Nephron progenitor cell (in vitro differentiated cells): ENCODE measurements at regions not wholly inside any gene's neighbourhood (a gene's known extent, or its start where the extent isn't known, plus 50 kb on each side); places are given as distances from the start of the nearest gene placed in this dataset.

ENCODE experiments used
- DNase-seq: peaks from one replicate; pipeline ENCODE4 v3.0.0; 2021
- H3K27ac Mint-ChIP-seq: 2 replicates; pipeline ENCODE4 v1.8.0; 2021; ENCODE audit warnings: mild to moderate bottlenecking, moderate library complexity, mixed read lengths
- H3K27me3 Mint-ChIP-seq: 2 replicates; pipeline ENCODE4 v1.8.0; 2021; ENCODE audit warnings: mild to moderate bottlenecking, low read depth, mixed read lengths; ENCODE audit not compliant: poor library complexity
- H3K36me3 Mint-ChIP-seq: 2 replicates; pipeline ENCODE4 v1.8.0; 2021; ENCODE audit warnings: low read depth, mixed read lengths
- H3K4me1 Mint-ChIP-seq: 2 replicates; pipeline ENCODE4 v1.8.0; 2021; ENCODE audit warnings: mixed read lengths
- H3K4me3 Mint-ChIP-seq: 2 replicates; pipeline ENCODE4 v1.8.0; 2021; ENCODE audit warnings: mild to moderate bottlenecking, moderate library complexity, mixed read lengths
- H3K9me3 Mint-ChIP-seq: 2 replicates; pipeline ENCODE4 v1.8.0; 2021; ENCODE audit warnings: mild to moderate bottlenecking, moderate library complexity, mixed read lengths
- CTCF ChIP-seq: fragments of 200-600 bp; sonication (generic); IDR thresholded peaks from 2 replicates; pipeline ENCODE4 v1.5.0; 2021; ENCODE audit warnings: antibody characterized with exemption

GRCh38 chr9:78934880-78935279 lies 636.9 kb upstream of the TLE4 start:
- Mint-ChIP-seq H3K9me3 (no peaks in the 10 kb centered on the region), H3K36me3 (no peaks in the 10 kb centered on the region), H3K27ac (no peak overlapping the region), H3K4me3 (no peak overlapping the region), H3K27me3 (no peaks in the 10 kb centered on the region), H3K4me1 (peaks cover 7% of the 10 kb centered on the region)
- no peak for DNase-seq
- no peak for TF ChIP-seq CTCF

- DNase-seq, result no peak
- Mint-ChIP-seq H3K4me3 (no peak overlapping the region), H3K36me3 (no peaks in the 10 kb centered on the region), H3K27me3 (no peaks in the 10 kb centered on the region), H3K27ac (no peak overlapping the region), H3K9me3 (no peaks in the 10 kb centered on the region), H3K4me1 (no peaks in the 10 kb centered on the region)
- TF ChIP-seq CTCF, result no peak
Observed at GRCh38 chr9:78938821-78939220, 632.9 kb upstream of the TLE4 start.

GRCh38 chr9:78939311-78940065 lies 632.3 kb upstream of the TLE4 start:
- no peaks in the 10 kb centered on the region for H3K36me3 Mint-ChIP-seq
- H3K27me3 Mint-ChIP-seq, result no peaks in the 10 kb centered on the region
- no peak overlapping the region for H3K4me3 Mint-ChIP-seq
- TF ChIP-seq CTCF, result no peak
- H3K9me3 Mint-ChIP-seq, result no peaks in the 10 kb centered on the region
- H3K4me1 Mint-ChIP-seq, result no peaks in the 10 kb centered on the region
- DNase-seq, result no peak
- no peak overlapping the region for H3K27ac Mint-ChIP-seq

- H3K27ac Mint-ChIP-seq, result no peak overlapping the region
- no peaks in the 10 kb centered on the region for H3K4me1 Mint-ChIP-seq
Observed at GRCh38 chr9:78940121-78940855, 631.5 kb upstream of the TLE4 start.

GRCh38 chr9:78954286-78954685 lies 617.5 kb upstream of the TLE4 start:
- peaks cover 22% of the 10 kb centered on the region for H3K4me1 Mint-ChIP-seq
- H3K4me3 Mint-ChIP-seq, result no peak overlapping the region

More at GRCh38 chr9:78940121-78940855, 631.5 kb upstream of the TLE4 start:
- Mint-ChIP-seq H3K4me3 (no peak overlapping the region), H3K9me3 (no peaks in the 10 kb centered on the region), H3K36me3 (no peaks in the 10 kb centered on the region), H3K27me3 (no peaks in the 10 kb centered on the region)
- no peak for DNase-seq
- TF ChIP-seq CTCF, result no peak

More at GRCh38 chr9:78954286-78954685, 617.5 kb upstream of the TLE4 start:
- H3K27ac Mint-ChIP-seq, result peak overlapping the region; percentile 17
- H3K9me3 Mint-ChIP-seq, result peaks cover 32% of the 10 kb centered on the region
- H3K36me3 Mint-ChIP-seq, result peaks cover 17% of the 10 kb centered on the region
- TF ChIP-seq CTCF, result no peak
- H3K27me3 Mint-ChIP-seq, result no peaks in the 10 kb centered on the region
- peak; percentile 3 for DNase-seq
